OCI-LY1 (cell line): ENCODE measurements at regions not wholly inside any gene's neighbourhood (a gene's known extent, or its start where the extent isn't known, plus 50 kb on each side); places are given as distances from the start of the nearest gene placed in this dataset.
"Not testable (repeated sequence)": the region's sequence is repeated elsewhere in the genome, so short reads cannot be mapped to it uniquely, and the experiment has no call there.

Experiments
- H2AFZ ChIP-seq: fragments of 200-600 bp; sonication (generic), shearing (Covaris generic); 2 replicates; pipeline ENCODE4 v1.6.0; 2014; ENCODE audit warnings: antibody characterized with exemption, mild to moderate bottlenecking, low read length
- H3F3A ChIP-seq: fragments of 200-600 bp; sonication (generic), shearing (Covaris generic); 2 replicates; pipeline ENCODE4 v1.6.0; 2014; ENCODE audit warnings: mild to moderate bottlenecking, antibody characterized with exemption, low read length, moderate library complexity; ENCODE audit not compliant: insufficient read depth
- H3K27ac ChIP-seq: fragments of 200-600 bp; sonication (generic); 2 replicates; pipeline ENCODE4 v1.5.1; 2014; ENCODE audit warnings: low read length, mixed run types, mild to moderate bottlenecking, low read depth; ENCODE audit not compliant: poor library complexity, severe bottlenecking
- H3K27me3 ChIP-seq: fragments of 200-600 bp; sonication (generic); 2 replicates; pipeline ENCODE4 v1.6.0; 2014; ENCODE audit warnings: antibody characterized with exemption, mild to moderate bottlenecking, low read length, moderate library complexity; ENCODE audit not compliant: insufficient read depth
- H3K36me3 ChIP-seq: fragments of 200-600 bp; sonication (generic); 2 replicates; pipeline ENCODE4 v1.6.1; 2014; ENCODE audit warnings: mild to moderate bottlenecking, antibody characterized with exemption, low read length, moderate library complexity, mixed read lengths; ENCODE audit not compliant: insufficient read depth
- H3K4me1 ChIP-seq: fragments of 200-600 bp; sonication (generic); 2 replicates; pipeline ENCODE4 v1.5.1; 2014; ENCODE audit warnings: mild to moderate bottlenecking, low read length, moderate library complexity; ENCODE audit not compliant: insufficient read depth, severe bottlenecking
- H3K4me2 ChIP-seq: fragments of 200-600 bp; sonication (generic), shearing (Covaris generic); 2 replicates; pipeline ENCODE4 v1.6.1; 2014; ENCODE audit warnings: low read length
- H3K4me3 ChIP-seq: fragments of 200-600 bp; sonication (generic); 2 replicates; pipeline ENCODE4 v1.5.1; 2014; ENCODE audit warnings: low read length, low read depth, mild to moderate bottlenecking, mixed read lengths; ENCODE audit not compliant: poor library complexity, severe bottlenecking
- H3K79me2 ChIP-seq: fragments of 200-600 bp; shearing (Covaris generic); 2 replicates; pipeline ENCODE4 v1.6.1; 2016; ENCODE audit warnings: mixed run types, low read length, mixed read lengths; ENCODE audit not compliant: insufficient read depth
- H3K9ac ChIP-seq: fragments of 200-600 bp; sonication (generic), shearing (Covaris generic); 2 replicates; pipeline ENCODE4 v1.6.1; 2014; ENCODE audit warnings: mild to moderate bottlenecking, low read length, mixed read lengths
- H3K9me2 ChIP-seq: fragments of 200-600 bp; sonication (generic), shearing (Covaris generic); 2 replicates; pipeline ENCODE4 v1.6.1; 2014; ENCODE audit warnings: low read depth, mild to moderate bottlenecking, low read length, mixed read lengths
- H3K9me3 ChIP-seq: fragments of 200-600 bp; shearing (Covaris generic); 2 replicates; pipeline ENCODE4 v1.6.1; 2014; ENCODE audit warnings: low read length, mixed read lengths
- H4K20me1 ChIP-seq: fragments of 200-600 bp; sonication (generic), shearing (Covaris generic); 2 replicates; pipeline ENCODE4 v1.6.0; 2016; ENCODE audit warnings: mild to moderate bottlenecking, low read length; ENCODE audit not compliant: insufficient read depth

- H3K9me3 ChIP-seq, H2AFZ ChIP-seq, H3K27me3 ChIP-seq, H3K9me2 ChIP-seq, H3K9ac ChIP-seq, H3K36me3 ChIP-seq, H3K4me2 ChIP-seq, H4K20me1 ChIP-seq, H3F3A ChIP-seq, H3K27ac ChIP-seq, H3K4me3 ChIP-seq, H3K4me1 ChIP-seq, H3K79me2 ChIP-seq: not testable (repeated sequence)
Measured at GRCh38 chr2:91597436-91597835, 2906.0 kb downstream of the RPIA start.

- not testable (repeated sequence) for H3K9me3 ChIP-seq, H3K27me3 ChIP-seq, H3K4me2 ChIP-seq, H2AFZ ChIP-seq, H3F3A ChIP-seq, H4K20me1 ChIP-seq, H3K9me2 ChIP-seq, H3K4me1 ChIP-seq, H3K27ac ChIP-seq, H3K9ac ChIP-seq, H3K36me3 ChIP-seq, H3K4me3 ChIP-seq, H3K79me2 ChIP-seq
Measured at GRCh38 chr2:91598519-91598918, 2907.0 kb downstream of the RPIA start.

- not testable (repeated sequence) for H3K9me2 ChIP-seq, H4K20me1 ChIP-seq, H3F3A ChIP-seq, H3K27ac ChIP-seq, H3K79me2 ChIP-seq, H3K36me3 ChIP-seq, H3K9ac ChIP-seq, H3K9me3 ChIP-seq, H3K27me3 ChIP-seq, H3K4me2 ChIP-seq, H3K4me1 ChIP-seq, H3K4me3 ChIP-seq, H2AFZ ChIP-seq
Measured at GRCh38 chr2:91599000-91599399, 2907.5 kb downstream of the RPIA start.

GRCh38 chr2:91602860-91603259, 2911.4 kb downstream of the RPIA start:
- not testable (repeated sequence) for H3K9me3 ChIP-seq, H3K9ac ChIP-seq, H2AFZ ChIP-seq, H3K4me1 ChIP-seq, H3K9me2 ChIP-seq, H3K79me2 ChIP-seq, H3K36me3 ChIP-seq, H3K4me2 ChIP-seq, H4K20me1 ChIP-seq, H3K27ac ChIP-seq, H3K4me3 ChIP-seq, H3F3A ChIP-seq, H3K27me3 ChIP-seq

- not testable (repeated sequence) for H3K36me3 ChIP-seq, H3K27me3 ChIP-seq, H3F3A ChIP-seq, H3K4me1 ChIP-seq, H3K27ac ChIP-seq, H4K20me1 ChIP-seq, H2AFZ ChIP-seq, H3K4me2 ChIP-seq, H3K9ac ChIP-seq, H3K4me3 ChIP-seq, H3K79me2 ChIP-seq, H3K9me3 ChIP-seq, H3K9me2 ChIP-seq
Measured at GRCh38 chr2:91603996-91604395, 2912.5 kb downstream of the RPIA start.

GRCh38 chr2:91604629-91605028, 2913.2 kb downstream of the RPIA start:
- not testable (repeated sequence) for H3K9me3 ChIP-seq, H3K79me2 ChIP-seq, H3K27me3 ChIP-seq, H3K4me1 ChIP-seq, H3K9me2 ChIP-seq, H3F3A ChIP-seq, H2AFZ ChIP-seq, H3K4me2 ChIP-seq, H3K4me3 ChIP-seq, H3K9ac ChIP-seq, H3K36me3 ChIP-seq, H4K20me1 ChIP-seq, H3K27ac ChIP-seq

GRCh38 chr2:91623739-91624138, 2932.3 kb downstream of the RPIA start:
- not testable (repeated sequence) for H3F3A ChIP-seq, H3K4me3 ChIP-seq, H3K4me2 ChIP-seq

GRCh38 chr2:91628471-91628870, 2937.0 kb downstream of the RPIA start:
- H3K9me2 ChIP-seq, H3K4me1 ChIP-seq, H3K9ac ChIP-seq, H3K4me3 ChIP-seq, H3K36me3 ChIP-seq, H3K27ac ChIP-seq, H3K79me2 ChIP-seq, H3F3A ChIP-seq, H3K4me2 ChIP-seq, H3K9me3 ChIP-seq, H3K27me3 ChIP-seq, H2AFZ ChIP-seq, H4K20me1 ChIP-seq: not testable (repeated sequence)

More at GRCh38 chr2:91623739-91624138, 2932.3 kb downstream of the RPIA start:
- H3K79me2 ChIP-seq, H3K27ac ChIP-seq, H3K4me1 ChIP-seq, H3K27me3 ChIP-seq, H3K9me3 ChIP-seq, H2AFZ ChIP-seq, H3K9me2 ChIP-seq, H3K9ac ChIP-seq, H3K36me3 ChIP-seq, H4K20me1 ChIP-seq: not testable (repeated sequence)
